WTC11 (cell line): ENCODE measurements at regions not wholly inside any gene's neighbourhood (a gene's known extent, or its start where the extent isn't known, plus 50 kb on each side); places are given as distances from the start of the nearest gene placed in this dataset.

Experiments
- ATAC-seq: fragments of 200-7000 bp; cut with Tn5 transposase; 2 replicates; pipeline ENCODE4 v1.10.0; 2021; ENCODE audit warnings: mild to moderate bottlenecking, moderate library complexity
- CTCF ChIA-PET: fragments of 300-600 bp; sonication (Branson Sonifier 250); formaldehyde crosslinking; loops from one replicate; lab custom pipeline; 2021; ENCODE audit warnings: antibody characterized with exemption; lab: Charles Lee
- POLR2A ChIA-PET: fragments of 350-600 bp; sonication (Branson Sonifier 250); formaldehyde crosslinking; loops from one replicate; lab custom pipeline; 2021; ENCODE audit warnings: antibody characterized with exemption; lab: Charles Lee
- DNase-seq: peaks from one replicate; pipeline ENCODE4 v3.0.0; 2021; ENCODE audit warnings: low spot score
- H3K27ac Mint-ChIP-seq: 2 replicates; pipeline ENCODE4 v1.8.0; 2021; ENCODE audit warnings: mixed read lengths
- H3K27me3 Mint-ChIP-seq: 2 replicates; pipeline ENCODE4 v1.8.0; 2021; ENCODE audit warnings: low read depth, mild to moderate bottlenecking, moderate library complexity, mixed read lengths
- H3K36me3 Mint-ChIP-seq: 2 replicates; pipeline ENCODE4 v1.8.0; 2021; ENCODE audit warnings: mixed read lengths
- H3K4me1 Mint-ChIP-seq: 2 replicates; pipeline ENCODE4 v1.8.0; 2022; ENCODE audit warnings: mixed read lengths
- H3K4me3 Mint-ChIP-seq: 2 replicates; pipeline ENCODE4 v1.8.0; 2021; ENCODE audit warnings: mild to moderate bottlenecking, moderate library complexity, mixed read lengths
- H3K9me3 Mint-ChIP-seq: 2 replicates; pipeline ENCODE4 v1.8.0; 2021; ENCODE audit warnings: mixed read lengths
- ESRRA ChIP-seq: sonication (generic); formaldehyde crosslinking; IDR thresholded peaks from 2 replicates; pipeline ENCODE4 v1.8.1; 2022; ENCODE audit warnings: mild to moderate bottlenecking, missing genetic modification reagents, borderline replicate concordance
- FOXP1 ChIP-seq: sonication (generic); formaldehyde crosslinking; IDR thresholded peaks from 2 replicates; pipeline ENCODE4 v1.8.0; 2022; ENCODE audit warnings: missing genetic modification reagents, mild to moderate bottlenecking, moderate library complexity, borderline replicate concordance
- GABPB1 ChIP-seq: sonication (generic); formaldehyde crosslinking; IDR thresholded peaks from 2 replicates; pipeline ENCODE4 v1.8.1; 2023; ENCODE audit warnings: mild to moderate bottlenecking, missing genetic modification reagents
- IRF2 ChIP-seq: sonication (generic); formaldehyde crosslinking; IDR thresholded peaks from 2 replicates; pipeline ENCODE4 v1.8.0; 2022; ENCODE audit warnings: low read depth, missing genetic modification reagents, borderline replicate concordance
- SMAD4 ChIP-seq: sonication (generic); formaldehyde crosslinking; IDR thresholded peaks from 2 replicates; pipeline ENCODE4 v1.8.0; 2022; ENCODE audit warnings: mild to moderate bottlenecking, missing genetic modification reagents
- SP1 ChIP-seq: sonication (generic); formaldehyde crosslinking; conservative IDR thresholded peaks from 2 replicates; pipeline ENCODE4 v1.8.1; 2022; ENCODE audit warnings: missing genetic modification reagents
- TEAD4 ChIP-seq: sonication (generic); formaldehyde crosslinking; IDR thresholded peaks from 2 replicates; pipeline ENCODE4 v1.8.0; 2022; ENCODE audit warnings: mild to moderate bottlenecking, missing genetic modification reagents
- TP53 ChIP-seq: sonication (generic); formaldehyde crosslinking; IDR thresholded peaks from 2 replicates; pipeline ENCODE4 v1.8.1; 2023; ENCODE audit warnings: mild to moderate bottlenecking, missing genetic modification reagents
- ZBTB21 ChIP-seq: sonication (generic); formaldehyde crosslinking; IDR thresholded peaks from 2 replicates; pipeline ENCODE4 v1.8.1; 2023; ENCODE audit warnings: mild to moderate bottlenecking, missing genetic modification reagents, borderline replicate concordance
- ZNF121 ChIP-seq: sonication (generic); formaldehyde crosslinking; IDR thresholded peaks from 2 replicates; pipeline ENCODE4 v1.8.0; 2023; ENCODE audit warnings: missing genetic modification reagents
- ZNF317 ChIP-seq: sonication (generic); formaldehyde crosslinking; IDR thresholded peaks from 2 replicates; pipeline ENCODE4 v1.8.1; 2023; ENCODE audit warnings: low read depth, mild to moderate bottlenecking, moderate library complexity, missing genetic modification reagents, borderline replicate concordance
- TF ChIP-seq, protein P1 (sequence below): sonication (generic); formaldehyde crosslinking; conservative IDR thresholded peaks from 2 replicates; pipeline ENCODE4 v1.8.1; 2023; ENCODE audit warnings: mild to moderate bottlenecking, low read depth, missing genetic modification reagents, moderate library complexity
- TF ChIP-seq, protein P2 (sequence below): fragments of 250-450 bp; sonication (Bioruptor Pico); conservative IDR thresholded peaks from 2 replicates; pipeline ENCODE4 v1.9.0; 2021; ENCODE audit warnings: mild to moderate bottlenecking
- TF ChIP-seq, protein P3 (sequence below): sonication (generic); formaldehyde crosslinking; IDR thresholded peaks from 2 replicates; pipeline ENCODE4 v1.8.1; 2022; ENCODE audit warnings: mild to moderate bottlenecking, moderate library complexity, missing genetic modification reagents
- TF ChIP-seq, protein P4 (sequence below): sonication (generic); formaldehyde crosslinking; IDR thresholded peaks from 2 replicates; pipeline ENCODE4 v1.8.1; 2022; ENCODE audit warnings: low read depth, missing genetic modification reagents, borderline replicate concordance

DNA sequence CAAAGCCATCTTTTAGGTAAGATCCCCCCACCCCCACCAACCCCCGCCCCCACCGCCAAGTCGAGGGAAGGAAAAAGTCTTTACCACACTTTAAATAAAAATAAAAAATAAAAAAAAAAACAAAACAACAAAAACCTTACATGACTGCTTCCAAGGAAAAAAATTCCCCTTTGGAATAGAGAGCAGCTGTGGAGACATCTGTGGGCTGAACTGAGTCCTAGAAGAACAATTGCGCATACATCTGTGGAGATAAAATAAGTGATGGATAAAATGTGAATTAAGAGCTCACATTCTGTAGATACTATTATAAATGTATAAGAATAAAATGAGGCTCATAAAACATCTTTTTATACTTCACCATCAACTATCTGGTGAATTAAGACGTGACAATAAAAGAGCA is 601.7 kb upstream of the AGTR1 start (continued):
- TF ChIP-seq, protein P1, sequence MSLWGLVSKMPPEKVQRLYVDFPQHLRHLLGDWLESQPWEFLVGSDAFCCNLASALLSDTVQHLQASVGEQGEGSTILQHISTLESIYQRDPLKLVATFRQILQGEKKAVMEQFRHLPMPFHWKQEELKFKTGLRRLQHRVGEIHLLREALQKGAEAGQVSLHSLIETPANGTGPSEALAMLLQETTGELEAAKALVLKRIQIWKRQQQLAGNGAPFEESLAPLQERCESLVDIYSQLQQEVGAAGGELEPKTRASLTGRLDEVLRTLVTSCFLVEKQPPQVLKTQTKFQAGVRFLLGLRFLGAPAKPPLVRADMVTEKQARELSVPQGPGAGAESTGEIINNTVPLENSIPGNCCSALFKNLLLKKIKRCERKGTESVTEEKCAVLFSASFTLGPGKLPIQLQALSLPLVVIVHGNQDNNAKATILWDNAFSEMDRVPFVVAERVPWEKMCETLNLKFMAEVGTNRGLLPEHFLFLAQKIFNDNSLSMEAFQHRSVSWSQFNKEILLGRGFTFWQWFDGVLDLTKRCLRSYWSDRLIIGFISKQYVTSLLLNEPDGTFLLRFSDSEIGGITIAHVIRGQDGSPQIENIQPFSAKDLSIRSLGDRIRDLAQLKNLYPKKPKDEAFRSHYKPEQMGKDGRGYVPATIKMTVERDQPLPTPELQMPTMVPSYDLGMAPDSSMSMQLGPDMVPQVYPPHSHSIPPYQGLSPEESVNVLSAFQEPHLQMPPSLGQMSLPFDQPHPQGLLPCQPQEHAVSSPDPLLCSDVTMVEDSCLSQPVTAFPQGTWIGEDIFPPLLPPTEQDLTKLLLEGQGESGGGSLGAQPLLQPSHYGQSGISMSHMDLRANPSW (CRISPR knock-in tag) = no peak
- TF ChIP-seq TP53 (CRISPR knock-in tag) (no peak), ZNF317 (CRISPR knock-in tag) (no peak), GABPB1 (CRISPR knock-in tag) (no peak), TEAD4 (CRISPR knock-in tag) (no peak), ESRRA (CRISPR knock-in tag) (no peak), ZBTB21 (CRISPR knock-in tag) (no peak), IRF2 (CRISPR knock-in tag) (no peak), FOXP1 (CRISPR knock-in tag) (no peak)
- TF ChIP-seq, protein P2, sequence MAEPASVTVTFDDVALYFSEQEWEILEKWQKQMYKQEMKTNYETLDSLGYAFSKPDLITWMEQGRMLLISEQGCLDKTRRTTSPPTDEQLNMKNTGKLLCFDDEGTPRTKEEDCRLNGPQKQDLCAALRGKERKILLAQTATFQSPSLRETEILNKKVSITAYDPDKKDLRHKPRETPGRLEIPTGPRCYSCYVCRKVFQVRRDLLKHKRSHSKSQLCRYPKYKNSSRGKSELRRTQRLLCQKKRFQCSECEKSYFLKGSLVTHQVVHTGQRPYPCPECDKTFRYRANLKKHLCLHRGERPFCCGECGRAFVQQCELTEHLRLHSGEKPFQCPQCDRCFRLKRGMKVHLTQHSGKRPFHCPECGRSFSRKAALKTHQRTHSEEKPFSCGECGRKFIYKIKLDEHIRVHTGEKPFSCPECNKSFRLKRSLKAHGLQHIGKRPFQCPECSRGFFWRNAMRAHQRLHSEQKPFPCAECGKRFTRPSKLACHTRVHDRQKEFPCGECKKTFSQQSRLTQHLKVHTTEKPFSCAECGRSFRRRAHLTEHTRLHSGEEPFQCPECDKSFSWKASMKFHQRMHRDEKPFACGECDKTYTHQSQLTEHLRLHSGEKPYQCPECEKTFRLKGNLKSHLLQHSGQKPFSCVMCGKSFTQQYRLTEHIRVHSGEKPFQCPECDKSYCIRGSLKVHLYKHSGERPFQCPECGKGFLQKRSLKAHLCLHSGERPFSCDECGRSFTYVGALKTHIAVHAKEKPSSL = no peak
- TF ChIP-seq, protein P3, sequence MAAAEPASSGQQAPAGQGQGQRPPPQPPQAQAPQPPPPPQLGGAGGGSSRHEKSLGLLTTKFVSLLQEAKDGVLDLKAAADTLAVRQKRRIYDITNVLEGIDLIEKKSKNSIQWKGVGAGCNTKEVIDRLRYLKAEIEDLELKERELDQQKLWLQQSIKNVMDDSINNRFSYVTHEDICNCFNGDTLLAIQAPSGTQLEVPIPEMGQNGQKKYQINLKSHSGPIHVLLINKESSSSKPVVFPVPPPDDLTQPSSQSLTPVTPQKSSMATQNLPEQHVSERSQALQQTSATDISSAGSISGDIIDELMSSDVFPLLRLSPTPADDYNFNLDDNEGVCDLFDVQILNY = no peak

DNA sequence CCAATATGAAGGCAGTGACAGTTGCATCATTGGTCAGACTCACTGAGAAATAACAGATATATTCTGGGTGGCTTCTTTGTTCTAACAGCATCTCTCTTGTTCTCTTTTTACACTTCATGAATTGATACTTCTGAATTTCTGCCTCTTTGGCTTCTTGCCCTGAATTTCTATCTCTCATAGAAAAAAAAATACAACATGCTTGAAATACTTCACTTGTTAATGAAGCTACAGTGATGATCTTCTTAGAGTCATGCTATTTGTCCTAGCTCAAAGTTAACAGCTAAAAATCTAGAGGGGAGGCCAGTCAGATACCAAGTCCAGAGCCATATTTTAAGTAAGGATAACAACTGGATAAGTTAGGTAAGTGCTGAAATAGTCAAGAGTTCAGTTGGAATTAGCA is 597.2 kb upstream of the AGTR1 start:
- TF ChIP-seq, protein P4, sequence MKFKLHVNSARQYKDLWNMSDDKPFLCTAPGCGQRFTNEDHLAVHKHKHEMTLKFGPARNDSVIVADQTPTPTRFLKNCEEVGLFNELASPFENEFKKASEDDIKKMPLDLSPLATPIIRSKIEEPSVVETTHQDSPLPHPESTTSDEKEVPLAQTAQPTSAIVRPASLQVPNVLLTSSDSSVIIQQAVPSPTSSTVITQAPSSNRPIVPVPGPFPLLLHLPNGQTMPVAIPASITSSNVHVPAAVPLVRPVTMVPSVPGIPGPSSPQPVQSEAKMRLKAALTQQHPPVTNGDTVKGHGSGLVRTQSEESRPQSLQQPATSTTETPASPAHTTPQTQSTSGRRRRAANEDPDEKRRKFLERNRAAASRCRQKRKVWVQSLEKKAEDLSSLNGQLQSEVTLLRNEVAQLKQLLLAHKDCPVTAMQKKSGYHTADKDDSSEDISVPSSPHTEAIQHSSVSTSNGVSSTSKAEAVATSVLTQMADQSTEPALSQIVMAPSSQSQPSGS (CRISPR knock-in tag) = no peak
- H3K4me1 Mint-ChIP-seq = peaks cover 14% of the 10 kb centered on the region
- H3K9me3 Mint-ChIP-seq = peaks cover 5% of the 10 kb centered on the region; the same call in 1 of the 2 replicates
- CTCF ChIA-PET = no interaction called here
- H3K27ac Mint-ChIP-seq = peak overlapping the region; percentile 20; the same call in 1 of the 2 replicates
- POLR2A ChIA-PET = no interaction called here
- DNase-seq = no peak
- ATAC-seq = no peak
- no peaks in the 10 kb centered on the region for H3K27me3 Mint-ChIP-seq
- H3K36me3 Mint-ChIP-seq = no peaks in the 10 kb centered on the region
- no peak overlapping the region for H3K4me3 Mint-ChIP-seq

DNA sequence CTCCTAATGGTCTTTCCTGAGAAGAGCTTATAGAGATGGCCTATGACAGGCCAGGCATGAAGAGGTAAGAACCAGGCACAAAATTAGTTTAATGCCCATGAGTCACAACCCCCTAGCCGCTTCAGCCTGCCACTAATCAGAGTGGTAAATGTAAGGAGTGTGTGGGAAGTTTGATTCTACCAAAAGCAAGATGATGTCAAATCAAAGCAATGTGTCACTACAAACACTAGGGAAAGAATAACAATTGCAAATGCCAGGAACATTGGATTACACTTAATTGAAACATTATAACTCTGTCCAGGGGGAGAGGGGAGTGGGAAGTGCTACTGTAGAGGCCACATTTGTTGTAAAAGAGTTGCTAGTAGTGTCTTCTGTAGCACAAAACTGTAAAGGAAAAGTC is 596.6 kb upstream of the AGTR1 start:
- H3K4me1 Mint-ChIP-seq = peaks cover 10% of the 10 kb centered on the region
- H3K36me3 Mint-ChIP-seq = no peaks in the 10 kb centered on the region
- ATAC-seq = no peak
- H3K27ac Mint-ChIP-seq = peak overlapping the region; percentile 7; the same call in 1 of the 2 replicates
- H3K4me3 Mint-ChIP-seq = no peak overlapping the region
- H3K27me3 Mint-ChIP-seq = no peaks in the 10 kb centered on the region
- H3K9me3 Mint-ChIP-seq = peaks cover 5% of the 10 kb centered on the region; the same call in 1 of the 2 replicates
- TF ChIP-seq ZNF121 (no peak), SMAD4 (no peak), SP1 (no peak)
- ChIA-PET POLR2A (no interaction called here), CTCF (no interaction called here)
- DNase-seq = no peak
